ENCODE measurements at regions not wholly inside any gene's neighbourhood (a gene's known extent, or its start where the extent isn't known, plus 50 kb on each side); places are given as distances from the start of the nearest gene placed in this dataset.

DNA sequence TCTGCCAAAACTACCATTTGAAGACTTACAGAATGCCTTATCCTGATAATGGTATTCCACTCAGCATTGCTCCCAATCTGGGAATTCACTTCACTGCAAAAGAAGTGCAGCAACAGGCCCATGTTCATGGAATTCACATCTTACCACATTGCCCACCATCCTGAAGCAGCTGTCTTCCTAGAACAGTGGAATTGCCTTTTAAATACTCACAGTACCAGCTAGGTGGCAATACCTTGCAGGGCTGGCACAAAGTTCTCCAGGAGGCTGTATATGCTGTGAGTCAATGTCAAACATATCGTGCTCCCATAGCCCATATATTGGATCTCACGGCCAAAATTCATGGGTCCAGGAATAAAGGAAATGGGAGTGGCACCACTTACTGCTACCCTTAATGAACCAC is 83.8 kb upstream of the PLEKHG7 start:
- TF ChIP-seq, protein P1, sequence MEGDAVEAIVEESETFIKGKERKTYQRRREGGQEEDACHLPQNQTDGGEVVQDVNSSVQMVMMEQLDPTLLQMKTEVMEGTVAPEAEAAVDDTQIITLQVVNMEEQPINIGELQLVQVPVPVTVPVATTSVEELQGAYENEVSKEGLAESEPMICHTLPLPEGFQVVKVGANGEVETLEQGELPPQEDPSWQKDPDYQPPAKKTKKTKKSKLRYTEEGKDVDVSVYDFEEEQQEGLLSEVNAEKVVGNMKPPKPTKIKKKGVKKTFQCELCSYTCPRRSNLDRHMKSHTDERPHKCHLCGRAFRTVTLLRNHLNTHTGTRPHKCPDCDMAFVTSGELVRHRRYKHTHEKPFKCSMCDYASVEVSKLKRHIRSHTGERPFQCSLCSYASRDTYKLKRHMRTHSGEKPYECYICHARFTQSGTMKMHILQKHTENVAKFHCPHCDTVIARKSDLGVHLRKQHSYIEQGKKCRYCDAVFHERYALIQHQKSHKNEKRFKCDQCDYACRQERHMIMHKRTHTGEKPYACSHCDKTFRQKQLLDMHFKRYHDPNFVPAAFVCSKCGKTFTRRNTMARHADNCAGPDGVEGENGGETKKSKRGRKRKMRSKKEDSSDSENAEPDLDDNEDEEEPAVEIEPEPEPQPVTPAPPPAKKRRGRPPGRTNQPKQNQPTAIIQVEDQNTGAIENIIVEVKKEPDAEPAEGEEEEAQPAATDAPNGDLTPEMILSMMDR (IDR thresholded peaks at IDR 0.05; ENCODE audit: low read depth, low read length, missing control alignments), result no peak
- no peak for DNase-seq (ENCODE audit: extremely low read depth, low read depth)

GRCh38 chr12:92615703-92616102 is 87.1 kb upstream of the PLEKHG7 start:
- TF ChIP-seq, protein P1 (IDR thresholded peaks at IDR 0.05; ENCODE audit: low read depth, low read length, missing control alignments), result no peak
- DNase-seq (ENCODE audit: extremely low read depth, low read depth), result no peak
- no peak overlapping the region for H3K4me3 ChIP-seq (replicated peaks; ENCODE audit: low read depth, low read length)

More for the DNA sequence above, 83.8 kb upstream of the PLEKHG7 start:
- no peak overlapping the region for H3K4me3 ChIP-seq (replicated peaks; ENCODE audit: low read depth, low read length)

DNA sequence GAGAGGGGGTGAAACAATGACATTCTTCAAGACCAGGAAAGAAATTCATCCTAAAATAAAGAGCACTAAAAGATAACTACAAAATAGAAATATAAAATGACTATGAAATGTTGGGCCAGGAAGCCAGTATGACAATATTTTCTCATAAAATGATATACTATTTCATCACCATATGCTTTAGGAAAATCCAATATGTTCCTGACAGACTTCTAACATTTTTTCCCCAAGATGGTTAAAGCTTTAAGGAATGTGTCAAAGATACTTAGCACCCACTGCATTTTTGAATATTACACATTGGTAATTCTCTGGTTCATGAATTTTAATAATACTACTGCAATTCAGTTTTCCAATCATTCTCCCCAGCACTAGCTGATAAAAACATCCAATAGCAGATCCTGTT is 87.7 kb upstream of the PLEKHG7 start:
- TF ChIP-seq, protein P1 (IDR thresholded peaks at IDR 0.05; ENCODE audit: low read depth, low read length, missing control alignments), result no peak
- DNase-seq (ENCODE audit: extremely low read depth, low read depth), result no peak
- no peak overlapping the region for H3K4me3 ChIP-seq (replicated peaks; ENCODE audit: low read depth, low read length)

GRCh38 chr12:92614502-92614901 is 88.3 kb upstream of the PLEKHG7 start:
- DNase-seq (ENCODE audit: extremely low read depth, low read depth), result no peak
- TF ChIP-seq, protein P1 (IDR thresholded peaks at IDR 0.05; ENCODE audit: low read depth, low read length, missing control alignments), result no peak
- no peak overlapping the region for H3K4me3 ChIP-seq (replicated peaks; ENCODE audit: low read depth, low read length)

- DNase-seq (ENCODE audit: extremely low read depth, low read depth), result no peak
- no peak overlapping the region for H3K4me3 ChIP-seq (replicated peaks; ENCODE audit: low read depth, low read length)
- TF ChIP-seq, protein P1 (IDR thresholded peaks at IDR 0.05; ENCODE audit: low read depth, low read length, missing control alignments), result no peak
Measured at GRCh38 chr12:92614001-92614400, 88.8 kb upstream of the PLEKHG7 start.

DNA sequence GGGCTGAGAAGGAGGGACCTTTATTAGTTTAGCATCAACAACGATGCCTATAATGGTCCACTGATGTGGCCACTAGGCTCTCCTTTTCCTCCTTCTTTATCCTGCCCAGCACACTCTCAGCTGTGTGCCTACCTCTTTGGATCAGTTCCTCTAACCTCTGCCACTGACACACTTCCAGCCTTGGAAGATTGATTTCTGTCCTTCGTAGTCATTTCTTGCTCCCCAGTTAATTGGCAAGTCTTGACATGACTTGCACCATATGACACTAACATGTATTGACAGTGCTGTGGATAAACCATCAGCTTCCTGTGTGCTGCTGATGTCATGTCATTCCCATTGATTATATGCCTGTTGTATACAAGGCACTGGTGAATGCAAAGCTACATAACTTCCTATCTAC is 90.2 kb upstream of the PLEKHG7 start:
- TF ChIP-seq, protein P1 (IDR thresholded peaks at IDR 0.05; ENCODE audit: low read depth, low read length, missing control alignments), result no peak
- no peak overlapping the region for H3K4me3 ChIP-seq (replicated peaks; ENCODE audit: low read depth, low read length)
- no peak for DNase-seq (ENCODE audit: extremely low read depth, low read depth)
